GM18858 (cell line): ENCODE measurements at regions not wholly inside any gene's neighbourhood (a gene's known extent, or its start where the extent isn't known, plus 50 kb on each side); places are given as distances from the start of the nearest gene placed in this dataset.
"Not testable (repeated sequence)": the region's sequence is repeated elsewhere in the genome, so short reads cannot be mapped to it uniquely, and the experiment has no call there.

Source experiments
- ATAC-seq: cut with Tn5 transposase; IDR thresholded peaks from one replicate; pipeline ENCODE4 v1.9.1; 2021; ENCODE audit not compliant: unreplicated experiment

GRCh38 chr16:87042551-87043230 is 274.5 kb downstream of the C16orf95 start:
- ATAC-seq, result no peak

- ATAC-seq, result no peak
These were observed 273.8 kb downstream of the C16orf95 start for GRCh38 chr16:87043231-87044031.

DNA sequence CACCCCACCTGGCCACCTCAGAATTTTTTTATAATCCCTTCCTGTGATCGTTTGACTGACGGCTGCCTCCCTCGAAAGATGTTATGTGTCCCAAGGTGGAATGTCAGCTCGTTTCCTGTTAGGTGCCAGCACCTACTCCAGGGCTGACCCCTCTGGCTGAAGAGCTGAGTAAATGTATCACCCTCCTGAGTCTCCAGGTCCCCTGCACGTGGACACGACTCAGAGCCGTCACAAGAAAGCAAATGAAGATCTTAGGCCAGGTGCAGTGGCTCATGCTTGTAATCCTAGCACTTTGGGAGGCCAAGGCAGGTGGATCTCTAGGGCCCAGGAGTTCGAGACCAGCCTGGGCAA is 273.2 kb downstream of the C16orf95 start:
- no peak for ATAC-seq

DNA sequence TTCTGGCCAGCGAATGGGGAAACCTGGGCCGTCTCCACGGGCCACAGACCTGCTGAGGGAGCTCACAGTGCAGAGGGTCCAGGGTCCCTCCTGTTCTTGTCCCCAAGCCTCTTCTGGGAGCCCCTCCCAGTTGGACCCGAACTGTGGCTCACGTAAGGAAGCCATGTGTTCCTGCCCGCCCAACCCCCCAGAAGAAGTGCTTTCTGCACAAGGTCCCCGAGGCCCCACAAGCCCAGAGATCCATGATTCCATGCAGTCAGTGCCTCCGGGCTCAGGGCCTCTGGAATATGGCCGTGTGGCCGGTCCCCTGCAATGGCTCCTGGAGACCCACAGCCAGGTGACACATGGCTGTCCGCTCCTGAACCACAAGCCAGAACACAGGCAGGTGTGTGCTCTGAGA is 272.4 kb downstream of the C16orf95 start:
- ATAC-seq, result no peak

DNA sequence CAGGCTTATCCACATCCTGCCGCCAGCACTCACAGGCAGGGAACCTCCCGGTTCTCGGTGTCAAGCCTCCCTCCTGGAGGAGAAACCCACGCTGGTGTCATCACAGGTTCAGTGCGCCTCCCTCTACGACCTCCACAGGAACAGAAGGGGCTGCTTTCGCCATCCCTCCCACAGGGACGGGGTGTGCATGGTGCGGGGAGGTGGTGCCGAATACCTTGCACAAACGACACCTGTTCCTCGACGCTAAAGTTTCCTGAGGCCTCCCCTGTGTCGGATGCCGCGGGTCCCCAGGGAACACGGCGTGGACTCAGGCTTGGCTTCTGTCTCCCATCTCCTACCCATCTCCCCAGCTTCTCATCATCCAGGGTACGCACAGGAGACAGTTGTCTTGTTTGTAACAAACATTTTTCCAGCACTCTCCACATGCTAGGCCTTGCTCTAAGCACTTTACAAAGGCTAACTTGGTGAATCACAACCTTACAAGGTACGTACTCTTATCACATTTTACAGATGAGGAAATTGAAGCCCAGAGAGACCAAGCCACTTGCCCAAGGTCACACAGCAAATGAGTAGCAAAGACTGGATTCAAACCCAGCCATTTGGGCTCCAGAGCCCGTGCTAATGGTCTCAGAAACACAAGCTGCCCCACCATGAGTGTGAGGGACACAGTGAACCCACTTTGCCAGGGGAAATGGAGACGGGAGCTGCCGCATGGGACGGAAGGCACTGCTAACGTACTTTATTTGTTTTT is 271.6 kb downstream of the C16orf95 start:
- no peak for ATAC-seq

DNA sequence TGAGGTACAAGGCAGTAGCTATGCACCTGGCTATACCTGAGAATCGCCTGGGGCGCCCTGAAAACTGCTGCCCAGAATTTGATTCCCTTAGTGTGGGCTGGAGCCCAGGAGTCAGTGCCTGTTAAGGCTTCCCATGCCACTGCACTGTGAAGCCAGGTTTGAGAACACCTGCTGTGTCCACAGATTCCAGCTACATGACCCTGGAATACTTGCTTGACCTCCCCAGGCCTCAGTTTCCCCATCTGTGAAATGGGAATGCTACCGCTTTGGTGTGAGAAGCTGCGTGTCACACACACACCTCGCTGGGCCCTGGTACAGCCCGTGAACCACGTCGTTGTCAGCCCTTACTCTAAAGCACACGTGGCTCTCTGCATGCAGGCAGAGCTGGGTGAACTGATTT is 271.0 kb downstream of the C16orf95 start:
- no peak for ATAC-seq

DNA sequence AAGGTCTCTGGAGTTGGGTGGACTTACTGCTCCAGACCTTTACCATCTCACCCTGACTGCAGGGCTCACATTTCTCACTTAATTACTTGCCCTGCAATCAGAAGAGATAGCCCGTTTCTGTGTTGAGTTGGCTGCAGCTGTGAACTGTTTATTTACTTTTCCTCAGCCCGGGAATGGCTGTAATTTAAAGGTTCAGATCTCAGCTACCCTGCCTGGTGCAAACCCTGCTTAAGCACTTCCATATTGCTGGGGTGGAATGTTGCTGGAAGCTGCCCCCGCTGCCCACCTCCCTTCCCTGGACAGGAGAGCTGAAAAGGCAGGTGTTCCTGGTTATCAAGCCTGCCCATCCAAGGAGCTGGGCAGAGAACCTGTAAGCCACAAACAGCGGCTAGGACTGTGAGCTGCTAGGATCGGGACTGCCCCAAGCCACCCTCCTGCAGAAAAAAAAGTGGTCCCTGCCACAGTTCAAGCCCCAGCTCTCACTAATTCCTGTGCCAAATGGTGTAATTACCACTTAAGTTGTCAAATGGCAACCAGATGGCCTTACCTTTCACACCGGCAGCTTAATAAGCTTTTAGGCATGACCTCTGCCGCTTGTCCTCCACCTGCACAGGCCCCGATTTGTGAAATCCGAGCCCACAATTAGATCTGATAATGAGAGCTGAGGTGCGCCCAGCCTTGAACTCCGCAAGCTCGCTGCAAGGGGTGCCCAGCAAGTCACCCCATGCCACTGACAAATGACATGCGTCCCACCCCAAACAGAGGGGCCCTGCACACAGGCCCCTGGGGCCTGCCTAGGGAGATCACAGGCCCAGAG is 269.8 kb downstream of the C16orf95 start:
- no peak for ATAC-seq

DNA sequence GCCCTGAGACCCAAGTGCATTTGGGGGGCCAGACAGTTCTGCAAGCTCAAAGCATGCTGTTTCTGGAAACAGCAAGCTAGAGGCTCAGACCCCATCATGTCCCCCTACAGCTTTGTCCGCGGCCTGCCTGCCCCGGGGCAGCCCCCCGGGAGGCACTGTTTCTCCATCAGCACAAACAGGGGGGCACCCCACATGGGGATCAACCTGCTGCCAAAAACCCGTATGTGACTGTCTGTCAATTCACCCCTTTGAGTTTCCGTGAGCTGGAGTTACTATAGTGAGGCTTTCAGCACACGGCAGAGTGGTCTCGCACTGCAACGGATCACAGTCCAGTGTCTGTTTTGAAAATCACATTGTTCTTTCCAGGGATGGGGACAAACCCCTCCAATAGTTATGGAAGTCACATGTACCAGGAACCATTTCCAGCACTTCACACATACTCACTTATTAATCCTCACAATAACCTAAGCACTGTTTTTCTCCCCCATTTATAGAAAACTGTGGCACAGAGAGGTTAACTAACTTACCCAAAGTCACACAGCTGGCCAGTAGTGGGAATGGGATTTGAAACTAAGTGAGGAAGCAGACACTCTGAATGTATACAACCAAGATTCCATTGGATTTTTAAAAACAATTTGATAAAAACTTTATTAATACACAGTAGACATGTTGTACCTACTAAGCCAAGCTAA is 269.0 kb downstream of the C16orf95 start:
- ATAC-seq, result no peak

GRCh38 chr16:87048730-87049115 is 268.5 kb downstream of the C16orf95 start:
- ATAC-seq, result no peak

DNA sequence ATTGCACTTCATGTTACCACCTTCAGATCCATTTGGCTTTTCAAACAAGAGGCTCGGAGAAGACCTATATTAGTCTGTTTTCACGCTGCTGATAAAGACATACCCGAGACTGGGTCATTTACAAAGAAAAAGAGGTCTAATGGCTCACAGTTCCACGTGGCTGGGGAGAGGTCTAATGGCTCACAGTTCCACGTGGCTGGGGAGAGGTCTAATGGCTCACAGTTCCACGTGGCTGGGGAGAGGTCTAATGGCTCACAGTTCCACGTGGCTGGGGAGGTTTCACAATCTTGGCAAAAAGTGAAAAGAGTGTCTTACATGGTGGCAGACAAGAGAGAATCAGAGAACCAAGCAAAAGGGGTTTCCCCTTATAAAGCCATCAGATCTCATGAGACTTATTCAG is 268.0 kb downstream of the C16orf95 start:
- not testable (repeated sequence) for ATAC-seq

GRCh38 chr16:87050142-87050541 is 267.1 kb downstream of the C16orf95 start:
- no peak for ATAC-seq

- no peak for ATAC-seq
These were observed 265.5 kb downstream of the C16orf95 start for GRCh38 chr16:87051526-87052320.

DNA sequence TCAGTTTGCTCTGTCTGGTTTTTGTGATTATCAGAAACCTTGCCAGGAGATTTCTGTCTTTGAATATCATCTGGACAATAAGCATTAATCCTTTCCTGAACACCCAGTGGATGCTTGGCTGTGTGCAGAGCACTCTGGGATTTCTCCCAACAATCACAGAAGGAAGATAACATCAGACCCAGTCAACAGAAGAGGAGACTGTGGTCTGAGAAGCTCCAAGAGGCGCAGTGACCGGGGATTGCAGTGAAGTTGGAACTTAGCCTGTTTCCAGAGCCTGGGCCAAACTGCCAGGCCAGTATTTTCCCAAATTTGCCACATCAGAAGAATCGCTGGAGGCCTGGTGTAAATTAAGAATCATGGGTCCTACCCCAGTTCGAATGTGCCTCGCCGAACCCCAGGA is 264.7 kb downstream of the C16orf95 start:
- ATAC-seq, result no peak

DNA sequence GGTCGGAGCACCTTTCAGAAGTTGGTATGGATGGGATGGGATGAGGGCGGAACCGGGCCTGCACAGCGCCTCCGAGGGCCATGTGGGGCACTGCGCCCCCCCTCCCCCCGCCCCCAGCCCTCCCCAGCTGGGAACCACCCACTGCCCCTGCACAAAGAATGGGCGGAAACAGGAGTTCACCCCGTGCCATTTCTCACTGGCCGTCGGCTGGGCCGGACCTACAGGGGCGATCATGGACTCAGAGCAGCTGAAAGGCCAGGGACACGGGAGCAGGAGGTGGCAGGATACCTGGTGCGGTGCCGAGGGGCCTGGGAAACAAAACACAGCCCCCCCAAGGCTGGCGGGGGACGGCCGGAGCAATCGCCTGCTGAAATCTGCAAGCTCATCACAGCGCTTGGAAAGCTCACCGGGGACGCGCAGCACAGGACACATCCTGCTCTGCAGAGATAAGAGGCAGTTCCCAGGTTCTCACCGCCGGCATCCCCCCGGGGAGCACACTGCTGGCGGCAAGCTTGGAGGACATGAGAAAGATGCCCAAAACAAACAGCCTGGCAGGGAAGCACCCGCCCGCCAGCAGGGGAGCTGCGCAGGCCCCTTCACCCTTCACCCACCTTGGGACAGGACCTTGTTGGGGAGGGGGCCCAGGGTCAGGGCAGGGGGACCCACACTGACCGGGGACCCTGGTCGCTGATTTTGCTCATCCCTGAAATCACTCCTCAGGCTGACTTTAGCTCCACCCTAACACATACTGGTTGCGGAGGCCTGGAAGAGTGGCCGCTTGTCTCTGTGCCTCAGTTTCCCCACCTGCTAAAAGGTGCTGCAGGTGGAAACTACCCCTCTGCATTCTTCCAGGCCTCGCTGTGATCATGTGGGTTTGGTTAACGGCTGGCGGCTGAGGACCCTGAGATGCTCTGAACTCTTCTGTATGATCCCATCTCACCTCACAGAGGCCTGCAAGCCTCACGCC is 263.9 kb downstream of the C16orf95 start:
- ATAC-seq, result no peak

DNA sequence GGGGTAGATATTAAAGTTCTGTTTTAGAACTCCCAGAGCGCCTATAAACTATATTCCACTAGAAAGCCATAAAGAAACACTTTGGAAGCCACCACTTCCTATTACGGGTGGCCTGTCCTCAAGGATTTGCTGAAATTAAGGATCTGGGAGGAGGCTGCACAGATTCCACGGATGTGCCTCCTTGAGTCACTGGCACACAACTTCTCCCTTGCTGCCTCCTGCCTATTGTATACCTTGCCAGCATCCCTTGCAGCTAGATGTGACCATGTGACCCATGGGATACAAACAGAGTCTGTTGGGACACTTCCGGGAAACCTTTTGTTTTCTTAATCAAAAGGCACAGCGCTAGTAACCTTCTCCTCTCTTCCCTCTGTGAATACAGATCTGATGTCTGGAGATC is 263.0 kb downstream of the C16orf95 start:
- no peak for ATAC-seq

DNA sequence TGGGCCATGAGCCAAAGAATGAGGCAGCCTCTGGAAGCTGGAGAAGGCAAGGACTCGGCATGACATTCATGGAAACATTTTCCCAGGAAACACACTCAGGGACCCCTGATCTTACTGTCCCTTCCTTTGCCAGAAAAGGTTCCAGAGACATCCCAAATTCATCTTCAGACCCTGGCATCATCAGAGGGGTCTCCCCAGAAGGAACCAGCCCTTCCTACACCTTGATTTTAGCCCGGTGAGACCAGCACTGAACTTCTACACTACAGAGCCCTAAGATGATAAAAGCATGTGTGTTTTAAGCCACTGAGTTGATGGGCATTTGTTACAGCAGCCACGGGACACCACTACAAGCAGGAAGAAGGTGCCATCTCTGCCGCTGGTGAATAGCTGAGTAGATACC is 262.3 kb downstream of the C16orf95 start:
- ATAC-seq, result no peak

- ATAC-seq, result no peak
These were observed 261.1 kb downstream of the C16orf95 start for GRCh38 chr16:87056083-87056482.

DNA sequence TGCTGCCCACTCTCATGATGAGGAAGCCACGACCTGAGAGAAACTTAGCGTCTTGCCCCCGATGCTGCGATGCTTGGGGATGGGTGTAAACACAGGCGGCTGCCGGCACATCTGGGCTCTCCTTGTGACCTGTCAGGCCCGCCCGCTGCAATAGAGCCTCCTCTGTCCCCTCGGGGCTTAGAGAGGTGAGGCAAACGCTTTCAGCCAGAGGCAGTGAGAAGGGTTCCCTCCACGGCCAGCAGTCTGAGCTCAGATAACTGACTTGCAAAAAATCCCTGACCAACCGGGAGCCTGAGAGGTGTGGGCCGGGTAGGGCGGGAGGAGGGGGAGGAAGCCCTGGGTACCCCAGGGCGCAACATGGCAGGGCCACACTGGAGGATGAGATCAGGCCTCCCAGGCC is 260.6 kb downstream of the C16orf95 start:
- no peak for ATAC-seq
